ENCODE measurements at regions not wholly inside any gene's neighbourhood (a gene's known extent, or its start where the extent isn't known, plus 50 kb on each side); places are given as distances from the start of the nearest gene placed in this dataset.
"Not testable (repeated sequence)": the region's sequence is repeated elsewhere in the genome, so short reads cannot be mapped to it uniquely, and the experiment has no call there.

- in situ Hi-C loops (cut with MboI; ENCODE audit: low sequenced_read_pairs): no loop called here
These were observed 182.4 kb downstream of the COX18 start for GRCh38 chr4:72887152-72887551.

- in situ Hi-C loops (cut with MboI; ENCODE audit: low sequenced_read_pairs): no loop called here
These were observed 182.9 kb downstream of the COX18 start for GRCh38 chr4:72886602-72887001.

DNA sequence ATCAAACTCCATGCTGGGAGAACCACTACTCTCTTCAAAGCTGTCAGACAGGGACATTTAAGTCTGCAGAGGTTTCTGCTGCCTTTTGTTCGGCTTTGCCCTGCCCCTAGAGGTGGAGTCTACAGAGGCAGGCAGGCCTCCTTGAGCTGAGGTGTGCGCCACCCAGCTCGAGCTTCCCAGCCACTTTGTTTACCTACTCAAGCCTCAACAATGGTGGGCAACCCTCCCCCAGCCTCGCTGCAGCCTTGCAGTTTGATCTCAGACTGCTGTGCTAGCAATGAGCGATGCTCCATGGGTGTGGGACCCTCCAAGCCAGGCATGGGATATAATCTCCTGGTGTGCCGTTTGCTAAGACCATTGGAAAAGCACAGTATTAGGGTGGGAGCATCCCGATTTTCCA is 185.3 kb downstream of the COX18 start:
- in situ Hi-C loops (cut with MboI; ENCODE audit: low sequenced_read_pairs): not testable (repeated sequence)

GRCh38 chr4:72876946-72877345 is 192.6 kb downstream of the COX18 start:
- in situ Hi-C loops (cut with MboI; ENCODE audit: low sequenced_read_pairs): no loop called here

DNA sequence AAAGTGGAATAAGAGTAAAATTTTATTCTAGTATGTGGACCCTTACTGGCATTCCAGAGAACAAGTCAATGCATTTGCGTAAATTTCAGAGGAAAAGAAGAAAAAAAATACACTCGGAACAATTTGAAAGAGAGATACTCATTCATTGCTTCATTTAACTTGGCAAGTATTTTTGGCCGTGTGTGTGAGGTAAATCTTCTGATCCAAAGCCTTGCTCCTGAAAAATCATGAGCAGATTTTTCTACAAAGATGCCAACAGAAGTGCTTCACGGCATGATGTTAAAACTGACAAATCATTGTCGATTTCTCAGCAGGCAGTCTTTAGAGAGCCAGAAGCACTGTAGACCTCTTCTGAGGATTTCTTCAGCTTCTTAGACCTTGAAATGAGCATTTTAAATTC is 194.0 kb downstream of the COX18 start:
- in situ Hi-C loops (cut with MboI; ENCODE audit: low sequenced_read_pairs): no loop called here

- in situ Hi-C loops (cut with MboI; ENCODE audit: low sequenced_read_pairs): no loop called here
These were observed 194.4 kb downstream of the COX18 start for GRCh38 chr4:72875138-72875537.

DNA sequence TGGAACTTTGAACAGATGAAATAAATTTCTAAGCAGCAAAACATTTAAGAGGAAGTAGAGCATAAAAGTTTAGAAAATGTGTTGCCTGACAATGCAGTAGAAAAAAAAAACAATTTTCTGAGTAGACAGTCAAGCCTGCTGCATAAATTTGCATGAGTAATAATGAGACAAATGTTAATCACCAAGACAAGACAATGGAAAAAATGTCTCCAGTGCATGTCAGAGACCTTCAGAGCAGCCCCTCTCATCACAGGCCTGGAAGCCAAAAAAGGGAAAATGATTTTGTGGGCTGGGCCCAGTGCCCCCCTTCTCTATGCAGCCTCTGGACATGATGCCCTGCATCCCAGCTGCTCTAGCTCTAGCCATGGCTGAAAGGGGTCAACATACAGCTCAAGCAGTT is 204.6 kb downstream of the COX18 start:
- in situ Hi-C loops (cut with MboI; ENCODE audit: low sequenced_read_pairs): no loop called here

DNA sequence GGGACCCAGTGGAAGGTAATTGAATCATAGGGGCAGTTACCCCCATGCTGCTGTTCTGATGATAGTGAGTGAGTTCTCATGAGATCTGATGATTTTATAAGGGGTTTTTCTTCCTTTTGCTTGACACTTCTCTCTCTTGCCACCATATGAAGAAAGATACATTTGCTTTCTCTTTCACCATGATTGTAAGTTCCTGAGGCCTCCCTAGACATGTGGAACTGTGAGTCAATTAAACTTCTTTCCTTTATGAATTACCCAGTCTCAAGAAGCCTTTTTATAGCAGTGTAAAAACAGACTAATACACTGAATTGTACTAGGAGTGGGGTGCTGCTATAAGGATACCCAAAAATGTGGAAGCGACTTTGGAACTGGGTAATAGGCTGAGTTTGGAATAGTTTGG is 205.2 kb downstream of the COX18 start:
- in situ Hi-C loops (cut with MboI; ENCODE audit: low sequenced_read_pairs): not testable (repeated sequence)

DNA sequence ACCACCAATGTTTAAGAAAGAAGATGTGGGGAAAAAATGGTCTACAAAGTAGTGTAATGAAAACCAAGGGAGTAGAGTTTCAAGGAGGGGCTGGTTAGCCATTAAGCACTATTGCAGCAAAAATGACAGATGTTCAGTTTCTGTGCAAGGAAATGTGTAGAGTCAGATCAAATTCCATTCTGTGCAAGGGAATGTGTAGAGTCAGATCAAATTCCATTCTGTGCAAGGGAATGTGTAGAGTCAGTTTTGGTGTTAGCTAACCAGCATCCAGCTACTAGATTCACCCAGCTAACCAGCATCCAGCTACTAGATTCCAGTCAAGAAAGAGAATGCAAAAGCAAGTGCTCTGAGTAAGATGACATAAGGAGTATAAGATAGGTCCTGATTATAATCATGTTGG is 208.8 kb downstream of the COX18 start:
- in situ Hi-C loops (cut with MboI; ENCODE audit: low sequenced_read_pairs): no loop called here

DNA sequence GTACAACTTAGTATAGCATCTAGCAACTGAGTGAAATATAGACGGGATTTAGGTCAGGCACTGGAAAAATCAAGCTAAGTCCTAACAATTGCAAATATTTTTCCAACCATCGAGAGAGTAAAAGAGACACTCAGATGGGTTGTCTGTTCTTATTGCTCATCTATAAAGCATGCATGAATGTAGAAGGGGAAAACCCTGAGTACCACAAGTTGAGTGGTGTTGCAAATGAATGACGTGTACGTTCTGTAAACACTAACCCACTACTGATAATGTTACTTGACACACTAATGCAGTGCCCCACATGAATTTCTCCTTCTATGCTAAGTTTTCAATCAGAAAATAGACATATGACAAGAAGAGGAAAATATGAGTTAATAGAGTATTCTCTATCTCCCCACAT is 211.2 kb downstream of the COX18 start:
- in situ Hi-C loops (cut with MboI; ENCODE audit: low sequenced_read_pairs): no loop called here

GRCh38 chr4:72857787-72858186 is 211.7 kb downstream of the COX18 start:
- in situ Hi-C loops (cut with MboI; ENCODE audit: low sequenced_read_pairs): no loop called here

- in situ Hi-C loops (cut with MboI; ENCODE audit: low sequenced_read_pairs): no loop called here
These were observed 212.3 kb downstream of the COX18 start for GRCh38 chr4:72857216-72857615.

GRCh38 chr4:72846280-72847111 is 223.0 kb downstream of the COX18 start:
- in situ Hi-C loops (cut with MboI; ENCODE audit: low sequenced_read_pairs): no loop called here

DNA sequence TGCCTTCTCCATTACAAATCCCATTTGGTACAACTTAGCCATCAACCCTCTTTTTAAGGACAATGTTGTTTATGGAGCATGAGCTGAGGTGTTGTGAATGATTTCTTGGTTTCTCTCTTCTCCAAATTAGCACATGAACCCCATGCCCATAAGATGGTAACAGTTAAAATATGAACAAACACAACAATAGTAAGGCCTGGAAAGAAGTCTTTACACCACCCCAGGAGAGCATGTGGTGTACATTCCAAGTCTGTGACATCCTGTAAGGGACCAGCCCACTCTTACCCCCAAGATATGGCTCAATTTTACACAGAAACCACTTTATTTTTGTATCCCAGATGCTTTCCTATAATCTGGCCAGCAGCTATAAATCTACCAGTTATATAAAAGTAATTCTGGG is 226.1 kb downstream of the COX18 start:
- in situ Hi-C loops (cut with MboI; ENCODE audit: low sequenced_read_pairs): no loop called here

DNA sequence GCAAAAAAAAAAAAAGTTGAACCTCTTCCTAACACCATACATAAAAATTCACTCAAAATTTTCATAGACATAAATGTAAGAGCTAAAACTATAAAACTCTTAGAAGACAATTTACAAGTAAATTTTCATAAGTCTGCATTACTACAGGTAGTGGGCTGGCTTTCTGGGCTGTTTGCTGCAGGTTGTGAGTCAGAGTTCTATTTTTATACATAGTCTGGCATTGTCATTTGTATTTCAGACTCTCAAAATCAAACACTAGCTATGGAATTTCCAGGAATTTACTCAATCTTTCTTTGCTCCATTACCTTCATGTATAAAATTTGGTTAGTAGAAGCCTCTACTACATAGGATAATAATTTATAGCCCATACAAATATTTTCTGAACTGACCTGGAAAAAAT is 227.2 kb downstream of the COX18 start:
- in situ Hi-C loops (cut with MboI; ENCODE audit: low sequenced_read_pairs): no loop called here

DNA sequence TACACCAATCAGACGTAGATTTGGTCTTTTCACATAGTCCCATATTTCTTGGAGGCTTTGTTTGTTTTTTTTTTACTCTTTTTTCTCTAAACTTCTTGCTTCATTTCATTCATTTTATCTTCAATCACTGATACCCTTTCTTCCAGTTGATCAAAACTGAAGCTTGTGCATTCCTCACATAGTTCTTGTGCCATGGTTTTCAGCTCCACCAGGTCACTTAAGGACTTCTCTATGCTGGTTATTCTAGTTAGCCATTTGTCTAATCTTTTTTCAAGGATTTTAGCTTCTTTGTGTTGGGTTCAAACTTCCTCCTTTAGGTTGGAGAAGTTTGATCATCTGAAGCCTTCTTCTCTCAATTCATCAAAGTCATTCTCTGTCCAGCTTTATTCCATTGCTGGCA is 229.3 kb downstream of the COX18 start:
- in situ Hi-C loops (cut with MboI; ENCODE audit: low sequenced_read_pairs): not testable (repeated sequence)

- in situ Hi-C loops (cut with MboI; ENCODE audit: low sequenced_read_pairs): no loop called here
These were observed 240.7 kb downstream of the COX18 start for GRCh38 chr4:72828864-72829263.

DNA sequence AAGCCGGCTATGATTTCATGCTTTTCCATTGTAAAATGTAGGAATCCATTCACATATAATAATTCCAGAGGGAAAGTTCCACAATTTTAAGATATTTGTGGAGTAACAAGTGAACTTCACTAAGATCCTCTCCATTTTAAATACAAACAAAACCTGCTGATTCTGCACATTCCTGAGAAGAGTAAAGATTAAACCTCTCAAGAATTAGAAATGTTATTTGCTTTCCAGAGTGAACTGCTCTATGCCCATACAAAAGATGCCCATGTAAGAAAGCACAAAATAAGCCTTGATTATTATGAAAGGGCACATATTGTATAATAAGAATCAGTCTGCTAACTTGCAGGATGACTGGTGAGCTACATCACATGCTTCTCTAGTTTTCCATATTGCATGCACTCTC is 241.5 kb downstream of the COX18 start:
- in situ Hi-C loops (cut with MboI; ENCODE audit: low sequenced_read_pairs): no loop called here

- in situ Hi-C loops (cut with MboI; ENCODE audit: low sequenced_read_pairs): no loop called here
These were observed 249.4 kb downstream of the COX18 start for GRCh38 chr4:72820107-72820506.

GRCh38 chr4:72817012-72817411 is 248.0 kb upstream of the ADAMTS3 start:
- in situ Hi-C loops (cut with MboI; ENCODE audit: low sequenced_read_pairs): no loop called here

GRCh38 chr4:72814241-72814640 is 245.2 kb upstream of the ADAMTS3 start:
- in situ Hi-C loops (cut with MboI; ENCODE audit: low sequenced_read_pairs): no loop called here

- in situ Hi-C loops (cut with MboI; ENCODE audit: low sequenced_read_pairs): no loop called here
These were observed 240.2 kb upstream of the ADAMTS3 start for GRCh38 chr4:72809208-72809607.

DNA sequence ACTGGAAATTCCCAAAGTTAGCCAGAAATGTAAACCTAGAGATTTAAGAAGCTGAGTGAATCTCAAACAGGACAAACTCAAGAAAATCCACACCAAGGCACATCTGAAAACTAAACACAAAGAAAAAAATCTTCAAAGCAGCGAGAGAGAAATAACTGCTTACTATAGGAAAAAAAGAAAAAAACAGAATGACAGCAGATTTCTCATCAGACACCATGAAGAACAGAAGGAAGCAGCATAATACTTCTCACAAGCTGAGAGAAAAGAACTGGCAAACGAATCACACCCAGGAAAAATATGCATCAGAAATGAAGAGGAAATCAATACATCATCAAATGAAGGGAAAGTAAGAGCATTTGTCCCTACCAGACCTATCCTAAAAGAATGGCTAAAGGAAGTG is 236.3 kb upstream of the ADAMTS3 start:
- in situ Hi-C loops (cut with MboI; ENCODE audit: low sequenced_read_pairs): no loop called here
